GM12873 (cell line): ENCODE measurements at regions not wholly inside any gene's neighbourhood (a gene's known extent, or its start where the extent isn't known, plus 50 kb on each side); places are given as distances from the start of the nearest gene placed in this dataset.

Experiments
- CTCF ChIP-seq: IDR thresholded peaks from 2 replicates; pipeline ENCODE4 v1.5.1; 2012; ENCODE audit warnings: low read depth, mild to moderate bottlenecking, moderate library complexity, low read length, control low read depth; ENCODE audit not compliant: insufficient read depth; ENCODE audit errors: missing control alignments

DNA sequence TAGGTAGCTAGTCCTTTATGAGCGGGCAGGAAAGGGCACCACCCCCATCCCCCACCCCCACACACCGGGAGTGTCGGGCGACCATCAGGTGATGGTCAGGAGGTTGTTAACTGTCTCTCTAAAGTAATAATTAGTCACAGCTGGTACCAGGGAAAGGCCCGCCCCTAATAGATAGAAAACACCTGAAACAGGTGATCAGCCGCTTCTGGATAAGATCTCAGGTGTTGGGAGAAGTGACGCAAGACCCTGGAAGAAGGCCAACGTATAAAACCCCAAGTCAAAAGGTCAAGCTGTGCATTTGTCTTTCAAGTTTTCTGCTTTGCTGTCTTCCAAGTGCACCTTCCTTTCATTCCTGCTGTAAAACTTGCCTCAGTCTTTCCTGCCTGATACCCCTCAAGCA lies 59.6 kb upstream of the LINC00305 start:
- no peak for TF ChIP-seq CTCF

- no peak for TF ChIP-seq CTCF
Measured at GRCh38 chr18:64207820-64208219, 58.9 kb upstream of the LINC00305 start.

DNA sequence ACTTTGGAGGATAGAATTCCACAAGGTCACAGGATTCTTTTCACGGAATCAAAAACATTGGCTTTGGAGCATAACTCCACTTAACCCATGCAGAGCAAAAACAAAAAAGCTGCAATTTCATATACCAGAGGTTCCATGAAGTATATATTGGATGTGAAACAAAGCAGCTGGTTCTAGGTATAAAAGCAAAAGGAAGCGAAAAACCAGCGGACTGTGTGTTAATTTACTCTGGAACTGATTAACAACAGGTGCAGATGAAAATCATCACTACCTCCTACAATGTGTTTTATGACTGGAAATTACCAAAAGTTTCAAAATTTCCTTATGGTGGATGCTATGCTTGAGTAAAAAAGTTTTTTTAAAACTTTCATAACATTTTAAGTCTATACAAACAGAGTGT lies 54.4 kb upstream of the LINC00305 start:
- no peak for TF ChIP-seq CTCF

GRCh38 chr18:64202863-64203262 lies 54.0 kb upstream of the LINC00305 start:
- no peak for TF ChIP-seq CTCF

- no peak for TF ChIP-seq CTCF
Measured at GRCh38 chr18:64202210-64202836, 53.4 kb upstream of the LINC00305 start.

GRCh38 chr18:64201781-64202180 lies 52.9 kb upstream of the LINC00305 start:
- no peak for TF ChIP-seq CTCF

- no peak for TF ChIP-seq CTCF
Measured at GRCh38 chr18:64199581-64199980, 50.7 kb upstream of the LINC00305 start.
